ENCODE measurements at regions not wholly inside any gene's neighbourhood (a gene's known extent, or its start where the extent isn't known, plus 50 kb on each side); places are given as distances from the start of the nearest gene placed in this dataset.

DNA sequence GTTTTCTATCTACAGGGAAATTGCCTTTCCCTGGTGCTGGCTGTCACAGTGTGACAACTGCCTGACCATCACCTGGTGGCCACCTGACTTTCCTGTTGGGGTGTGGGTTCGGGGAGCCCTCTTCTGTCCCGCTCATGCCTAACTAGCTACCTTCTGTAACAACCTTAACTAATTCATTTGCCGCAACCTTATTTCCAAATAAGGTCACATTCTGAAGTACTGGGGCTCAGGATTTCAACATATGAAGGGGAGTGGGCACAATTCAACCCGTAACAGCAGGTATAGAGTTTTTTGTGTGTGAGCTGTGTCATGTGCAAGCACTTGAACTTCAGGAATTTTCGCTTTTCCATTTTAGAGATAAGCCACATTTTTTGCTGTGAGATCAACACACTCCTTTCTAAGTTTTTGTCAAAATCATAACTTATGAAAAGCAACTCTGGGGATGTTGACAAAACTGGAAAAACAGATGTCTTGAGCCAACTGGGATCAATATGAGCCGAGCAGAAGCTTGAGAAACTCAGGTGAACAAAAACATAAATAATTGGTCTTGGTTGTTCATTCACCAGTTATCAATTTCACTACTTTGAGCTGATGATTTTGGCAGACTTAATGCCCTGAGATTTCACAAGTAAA lies 242.0 kb upstream of the RGMA start:
- no peak overlapping the region for H3K14ac ChIP-seq (replicated peaks; ENCODE audit: low read depth, low read length)
- no peak overlapping the region for H4K91ac ChIP-seq (ENCODE audit: insufficient read depth, low read depth, low read length)
- no peak overlapping the region for H3K4ac ChIP-seq (ENCODE audit: low read depth, low read length)
- H3K23ac ChIP-seq (ENCODE audit: low read depth, low read length), result no peak overlapping the region
- H3K56ac ChIP-seq (ENCODE audit: extremely low read depth, insufficient read depth, low read length), result no peak overlapping the region
- H3K4me1 ChIP-seq (ENCODE audit: control insufficient read depth, insufficient read depth, low read length), result no peaks in the 10 kb centered on the region
- H4K5ac ChIP-seq (ENCODE audit: low read depth, low read length), result no peak overlapping the region
- DNase-seq (no peak), ATAC-seq (ENCODE audit: low read depth) (no peak)
- no peak overlapping the region for H2BK120ac ChIP-seq (ENCODE audit: low read depth, low read length)
- no peaks in the 10 kb centered on the region for H3K27me3 ChIP-seq (ENCODE audit: control insufficient read depth, insufficient read depth, low read length)
- no peak overlapping the region for H3K9ac ChIP-seq (ENCODE audit: low read depth, low read length)
- H2BK20ac ChIP-seq (ENCODE audit: low read depth, low read length), result no peak overlapping the region
- H3K79me1 ChIP-seq (ENCODE audit: low read depth in 1 of 2, low read length in 2 of 2), result no peaks in the 10 kb centered on the region
- H3K9me3 ChIP-seq (ENCODE audit: control insufficient read depth, insufficient read depth, low read length), result peaks cover 20% of the 10 kb centered on the region
- no peak overlapping the region for H3K4me2 ChIP-seq (ENCODE audit: low read depth, low read length)
- no CpG with 5 or more reads among the region's 6 CpGs for WGBS, 2 experiments (ENCODE audit: extremely low coverage in 2 of 2, insufficient read length in 1 of 2)
- intact Hi-C loops (cut with micrococcal nuclease), result no loop called here
- TF ChIP-seq FOS (IDR thresholded peaks at IDR 0.05; ENCODE audit: low read depth, low read length) (no peak), USF2 (IDR thresholded peaks at IDR 0.05; ENCODE audit: low read depth, low read length) (no peak), POLR2A (IDR thresholded peaks at IDR 0.05; ENCODE audit: low read depth, low read length) (no peak), SMC3 (IDR thresholded peaks at IDR 0.05; ENCODE audit: low read depth, low read length) (no peak), NFE2L2 (IDR thresholded peaks at IDR 0.05; ENCODE audit: low read depth, low read length) (no peak), RFX5 (IDR thresholded peaks at IDR 0.05; ENCODE audit: low read depth, low read length) (no peak), MAZ (IDR thresholded peaks at IDR 0.05; ENCODE audit: borderline replicate concordance, low read depth, low read length) (no peak), MAFK (IDR thresholded peaks at IDR 0.05; ENCODE audit: low read depth, low read length) (no peak), RAD21 (IDR thresholded peaks at IDR 0.05; ENCODE audit: low read length) (no peak)
- no peak overlapping the region for H3K18ac ChIP-seq (ENCODE audit: low read depth, low read length)
- H2AFZ ChIP-seq (replicated peaks; ENCODE audit: low read length, poor library complexity), result no peak overlapping the region
- in situ Hi-C loops (cut with MboI; ENCODE audit: low sequenced_read_pairs), result no loop called here
- H3K9me1 ChIP-seq (ENCODE audit: insufficient read depth, low read length), result no peaks in the 10 kb centered on the region
- no peak overlapping the region for H3K4me3 ChIP-seq (ENCODE audit: insufficient read depth, low read depth, low read length)
- H3K36me3 ChIP-seq (ENCODE audit: control insufficient read depth, insufficient read depth, low read length), result no peaks in the 10 kb centered on the region
- H2BK15ac ChIP-seq (ENCODE audit: low read depth, low read length), result no peak overlapping the region
- no peak overlapping the region for H3K27ac ChIP-seq (ENCODE audit: insufficient read depth, low read length)
- dilution Hi-C loops (cut with HindIII; ENCODE audit: low sequenced_read_pairs, unreplicated experiment), result no loop called here
- no TSS peak for BruUV-seq (replicated peaks)
- CTCF ChIA-PET, result no interaction called here
- no peak overlapping the region for H4K8ac ChIP-seq (ENCODE audit: low read depth in 2 of 2, low read length in 2 of 2)
- no peak overlapping the region for H2BK5ac ChIP-seq (ENCODE audit: low read depth, low read length, poor library complexity, severe bottlenecking)
- H4K20me1 ChIP-seq (ENCODE audit: insufficient read depth, low read length), result no peaks in the 10 kb centered on the region
- no peak overlapping the region for H2AK5ac ChIP-seq (ENCODE audit: low read depth, low read length)
- POLR2A ChIA-PET (ENCODE audit: unreplicated experiment), result no interaction called here
- no peak overlapping the region for H2AK9ac ChIP-seq (replicated peaks; ENCODE audit: low read depth, low read length, poor library complexity)
